Astrocyte (in vitro differentiated cells and primary cell): ENCODE measurements at regions not wholly inside any gene's neighbourhood (a gene's known extent, or its start where the extent isn't known, plus 50 kb on each side); places are given as distances from the start of the nearest gene placed in this dataset.
"Not testable (repeated sequence)": the region's sequence is repeated elsewhere in the genome, so short reads cannot be mapped to it uniquely, and the experiment has no call there.

ENCODE experiments used
- DNase-seq: peaks from one replicate; pipeline ENCODE4 v3.0.0-alpha.2; 2010; ENCODE audit warnings: low read depth
- FAIRE-seq: peaks from 2 replicates; lab custom pipeline; 2011; peaks lifted over from hg19 to GRCh38; lab: Jason Lieb, UNC
- H2AFZ ChIP-seq: 2 replicates; pipeline ENCODE4 v1.6.0; 2012; ENCODE audit warnings: low read depth, low read length, inconsistent platforms
- H3K27ac ChIP-seq: 2 replicates; pipeline ENCODE4 v1.5.1; 2011; ENCODE audit warnings: low read depth, low read length, inconsistent platforms
- H3K27me3 ChIP-seq: 2 replicates; pipeline ENCODE4 v1.6.0; 2011; ENCODE audit warnings: low read length, inconsistent platforms; ENCODE audit not compliant: insufficient read depth
- H3K36me3 ChIP-seq: 2 replicates; pipeline ENCODE4 v1.5.1; 2011; ENCODE audit warnings: low read length, inconsistent platforms; ENCODE audit not compliant: insufficient read depth
- H3K4me1 ChIP-seq: 2 replicates; pipeline ENCODE4 v1.5.1; 2011; ENCODE audit warnings: low read length, inconsistent platforms; ENCODE audit not compliant: insufficient read depth
- H3K4me2 ChIP-seq: 2 replicates; pipeline ENCODE4 v1.6.0; 2012; ENCODE audit warnings: low read length, inconsistent platforms
- H3K4me3 ChIP-seq: 2 replicates; pipeline ENCODE4 v1.5.1; 2011; ENCODE audit warnings: low read depth, mild to moderate bottlenecking, low read length, inconsistent platforms; ENCODE audit not compliant: insufficient read depth
- H3K79me2 ChIP-seq: 2 replicates; pipeline ENCODE4 v1.6.0; 2012; ENCODE audit warnings: mild to moderate bottlenecking, low read length, inconsistent platforms; ENCODE audit not compliant: insufficient read depth
- H3K9ac ChIP-seq: 2 replicates; pipeline ENCODE4 v1.6.0; 2012; ENCODE audit warnings: mild to moderate bottlenecking, low read length, inconsistent platforms
- H3K9me3 ChIP-seq: 2 replicates; pipeline ENCODE4 v1.5.1; 2012; ENCODE audit warnings: low read depth, mild to moderate bottlenecking, low read length, inconsistent platforms; ENCODE audit not compliant: insufficient read depth
- H4K20me1 ChIP-seq: 2 replicates; pipeline ENCODE4 v1.6.0; 2012; ENCODE audit warnings: low read length, inconsistent platforms; ENCODE audit not compliant: insufficient read depth
- H3K27ac Mint-ChIP-seq: one replicate; pipeline ENCODE4 v1.8.0; 2021; ENCODE audit warnings: mild to moderate bottlenecking, mixed read lengths; ENCODE audit not compliant: unreplicated experiment
- H3K27me3 Mint-ChIP-seq: one replicate; pipeline ENCODE4 v1.8.0; 2021; ENCODE audit warnings: low read depth, mixed read lengths; ENCODE audit not compliant: unreplicated experiment
- H3K36me3 Mint-ChIP-seq: one replicate; pipeline ENCODE4 v1.8.0; 2021; ENCODE audit warnings: low read depth, mixed read lengths; ENCODE audit not compliant: unreplicated experiment
- H3K4me1 Mint-ChIP-seq: one replicate; pipeline ENCODE4 v1.8.0; 2021; ENCODE audit warnings: low read depth, mixed read lengths; ENCODE audit not compliant: unreplicated experiment
- H3K4me3 Mint-ChIP-seq: one replicate; pipeline ENCODE4 v1.8.0; 2021; ENCODE audit warnings: mild to moderate bottlenecking, moderate library complexity, mixed read lengths; ENCODE audit not compliant: unreplicated experiment
- H3K9me3 Mint-ChIP-seq: one replicate; pipeline ENCODE4 v1.8.0; 2021; ENCODE audit warnings: mild to moderate bottlenecking, mixed read lengths; ENCODE audit not compliant: unreplicated experiment

DNA sequence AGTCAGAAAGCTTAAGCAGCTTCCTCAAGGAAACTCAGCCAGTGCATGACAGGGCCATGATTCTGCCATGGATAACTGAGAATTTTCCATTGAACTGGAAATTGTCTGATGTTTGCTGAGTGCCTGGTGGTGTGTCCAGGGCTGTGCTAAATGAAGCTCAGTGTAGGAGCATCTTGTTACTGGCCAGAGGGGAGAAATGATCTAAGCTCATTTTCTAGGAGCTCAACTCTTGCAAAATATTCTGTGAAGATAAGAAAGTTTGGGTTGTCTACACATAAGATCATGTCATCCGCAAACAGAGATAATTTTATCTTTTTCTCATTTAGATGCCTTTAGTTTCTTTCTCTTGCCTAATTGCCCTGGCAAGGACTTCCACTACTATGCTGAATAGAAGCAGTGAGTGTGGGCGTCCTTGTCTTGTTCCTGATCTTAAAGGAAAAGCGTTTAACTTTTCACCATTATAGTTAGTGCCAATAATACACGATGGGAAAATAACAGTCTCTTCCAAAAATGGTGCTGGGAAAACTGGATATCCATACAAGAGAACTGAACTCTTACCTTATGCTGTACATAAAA, 108.9 kb downstream of the ATP6V0E2 start:
- not testable (repeated sequence) for H3K9me3 ChIP-seq, H3K4me1 Mint-ChIP-seq, H3K4me3 Mint-ChIP-seq, H4K20me1 ChIP-seq, H3K36me3 Mint-ChIP-seq, H3K4me1 ChIP-seq, DNase-seq, H3K79me2 ChIP-seq, H3K9ac ChIP-seq, FAIRE-seq, H3K27me3 Mint-ChIP-seq, H3K27ac ChIP-seq, H3K4me2 ChIP-seq, H3K36me3 ChIP-seq, H2AFZ ChIP-seq, H3K27ac Mint-ChIP-seq, H3K4me3 ChIP-seq, H3K27me3 ChIP-seq, H3K9me3 Mint-ChIP-seq

DNA sequence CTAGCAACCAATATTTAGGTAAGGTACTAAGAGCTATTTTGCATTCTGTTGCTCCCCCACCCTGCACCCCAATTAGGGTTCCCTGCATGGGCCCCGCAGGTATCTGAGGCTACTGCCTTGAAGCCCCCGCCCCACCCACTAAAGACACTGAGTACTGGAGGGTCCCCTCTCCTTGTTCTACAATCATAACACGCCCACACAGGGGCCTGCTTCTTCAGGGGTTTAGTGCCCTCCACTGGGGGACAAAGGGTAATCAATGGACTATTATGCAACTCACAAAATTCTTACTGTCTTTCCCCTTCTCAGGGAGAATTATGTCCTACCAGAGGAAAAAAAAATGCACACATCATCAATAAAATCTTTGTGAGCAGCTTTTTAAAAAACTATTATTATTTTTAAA, 113.1 kb downstream of the ATP6V0E2 start:
- not testable (repeated sequence) for H3K27ac Mint-ChIP-seq, H3K4me1 Mint-ChIP-seq, H2AFZ ChIP-seq, FAIRE-seq, H3K4me1 ChIP-seq, H3K36me3 ChIP-seq, H3K27ac ChIP-seq, H3K36me3 Mint-ChIP-seq, H3K4me3 ChIP-seq, H3K79me2 ChIP-seq, H3K27me3 ChIP-seq, H3K9ac ChIP-seq, H4K20me1 ChIP-seq, DNase-seq, H3K9me3 Mint-ChIP-seq, H3K27me3 Mint-ChIP-seq, H3K4me3 Mint-ChIP-seq, H3K9me3 ChIP-seq, H3K4me2 ChIP-seq

DNA sequence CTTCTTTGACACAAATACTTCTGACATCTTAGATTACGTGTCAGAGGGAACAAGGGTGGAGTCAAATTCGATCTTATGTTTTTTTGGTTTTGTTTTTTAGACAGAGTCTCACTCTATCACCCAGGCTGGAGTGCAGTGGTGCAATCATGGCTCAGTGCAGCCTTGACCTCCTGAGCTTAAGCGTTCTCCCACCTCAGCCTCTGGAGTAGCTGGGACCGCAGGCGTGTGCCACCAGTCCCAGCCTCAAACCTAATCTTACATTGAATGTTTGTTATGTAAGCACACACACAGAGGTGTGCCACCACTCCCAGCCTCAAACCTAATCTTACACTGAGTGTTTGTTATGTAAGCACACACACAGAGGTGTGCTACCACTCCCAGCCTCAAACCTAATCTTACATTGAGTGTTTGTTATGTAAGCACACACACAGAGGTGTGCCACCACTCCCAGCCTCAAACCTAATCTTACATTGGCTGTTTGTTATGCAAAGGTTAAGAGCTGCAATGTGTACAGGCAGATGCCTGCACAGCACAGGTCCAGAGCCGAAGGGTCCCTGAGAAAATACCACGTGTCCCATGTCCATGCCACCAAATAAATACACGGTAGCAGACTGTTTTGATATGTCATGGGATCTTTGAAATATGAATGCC, 118.0 kb downstream of the ATP6V0E2 start:
- not testable (repeated sequence) for H3K36me3 Mint-ChIP-seq, H3K9me3 ChIP-seq, H3K36me3 ChIP-seq, H3K27me3 Mint-ChIP-seq, H3K4me1 Mint-ChIP-seq, H3K27ac Mint-ChIP-seq, DNase-seq, H4K20me1 ChIP-seq, H3K27ac ChIP-seq, H3K27me3 ChIP-seq, H3K4me3 Mint-ChIP-seq, H3K4me1 ChIP-seq, H3K4me3 ChIP-seq, H3K9ac ChIP-seq, H2AFZ ChIP-seq, H3K4me2 ChIP-seq, H3K9me3 Mint-ChIP-seq, FAIRE-seq, H3K79me2 ChIP-seq

DNA sequence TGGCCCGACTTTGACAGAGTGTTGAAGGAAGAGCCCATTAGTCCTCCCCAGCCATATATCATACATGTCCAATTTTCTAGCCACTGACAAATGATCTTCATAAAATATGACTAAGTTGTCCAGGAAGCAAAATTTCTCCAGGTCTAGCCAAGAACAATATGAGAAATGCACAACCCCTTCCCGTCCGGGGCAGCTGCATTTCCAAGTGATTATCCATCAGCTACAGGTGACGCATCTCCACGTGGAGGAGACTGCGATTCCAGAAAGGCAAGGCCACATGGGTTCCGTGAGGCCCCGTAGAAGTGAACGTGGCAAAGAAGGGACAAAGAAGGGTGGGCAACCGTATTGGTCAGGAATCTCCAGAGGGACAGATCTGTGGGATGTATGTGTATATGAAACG, 118.6 kb downstream of the ATP6V0E2 start:
- not testable (repeated sequence) for H3K27me3 ChIP-seq, H3K4me1 ChIP-seq, H3K4me3 Mint-ChIP-seq, H3K9me3 Mint-ChIP-seq, H3K27ac Mint-ChIP-seq, H3K9me3 ChIP-seq, H3K4me1 Mint-ChIP-seq, H3K27me3 Mint-ChIP-seq, H3K36me3 Mint-ChIP-seq, H3K4me3 ChIP-seq, H3K79me2 ChIP-seq, H2AFZ ChIP-seq, DNase-seq, H3K27ac ChIP-seq, H3K9ac ChIP-seq, H4K20me1 ChIP-seq, FAIRE-seq, H3K36me3 ChIP-seq, H3K4me2 ChIP-seq

DNA sequence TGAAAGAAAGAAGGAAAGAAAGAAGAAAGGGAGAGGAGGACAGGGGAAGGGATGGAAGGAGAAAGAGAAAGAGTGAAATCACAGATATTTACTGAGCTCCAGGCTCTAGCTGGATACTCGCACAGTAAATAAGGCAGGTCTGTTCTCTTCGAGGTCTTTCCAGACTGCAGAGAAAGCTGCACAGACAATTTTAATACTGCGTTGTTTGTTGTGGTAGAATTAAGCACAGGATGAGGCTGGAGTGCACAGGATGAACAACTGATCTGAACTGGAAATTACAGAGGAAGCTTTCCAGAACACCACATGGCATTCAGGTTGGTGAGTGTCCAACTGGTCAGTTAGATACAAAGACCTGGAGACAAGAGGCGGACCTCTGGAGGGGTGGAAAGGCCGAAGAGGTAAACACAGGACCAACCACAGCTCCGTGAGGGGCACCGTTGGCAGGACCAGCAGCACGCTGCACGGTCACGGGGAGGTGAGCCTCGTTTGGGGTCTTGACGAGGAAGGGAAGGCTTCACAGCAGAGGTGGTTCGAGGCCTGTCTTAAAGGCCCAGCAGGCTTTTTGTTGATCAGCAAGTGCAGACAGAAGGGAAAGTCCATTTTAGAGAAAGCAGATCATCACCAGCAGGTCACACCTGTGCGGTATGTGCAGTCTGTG, 121.7 kb downstream of the ATP6V0E2 start:
- H2AFZ ChIP-seq, H3K27me3 ChIP-seq, H3K36me3 ChIP-seq, H3K4me1 ChIP-seq, H3K4me3 ChIP-seq, H3K27ac ChIP-seq, H3K9me3 Mint-ChIP-seq, H3K9ac ChIP-seq, H3K4me2 ChIP-seq, H3K9me3 ChIP-seq, H4K20me1 ChIP-seq, H3K4me3 Mint-ChIP-seq, H3K27me3 Mint-ChIP-seq, DNase-seq, H3K36me3 Mint-ChIP-seq, H3K27ac Mint-ChIP-seq, FAIRE-seq, H3K4me1 Mint-ChIP-seq, H3K79me2 ChIP-seq: not testable (repeated sequence)
